Ishikawa (cell line): ENCODE measurements at regions not wholly inside any gene's neighbourhood (a gene's known extent, or its start where the extent isn't known, plus 50 kb on each side); places are given as distances from the start of the nearest gene placed in this dataset.

Experiments
- CEBPB ChIP-seq: IDR thresholded peaks from 2 replicates; pipeline ENCODE4 v1.6.1; 2012
- CREB1 ChIP-seq: IDR thresholded peaks from 2 replicates; pipeline ENCODE4 v1.6.1; 2012; ENCODE audit warnings: low read depth
- EGR1 ChIP-seq: IDR thresholded peaks from 2 replicates; pipeline ENCODE4 v1.6.1; 2012
- EP300 ChIP-seq: IDR thresholded peaks from 2 replicates; pipeline ENCODE4 v1.6.1; 2012; ENCODE audit warnings: borderline replicate concordance
- FOXM1 ChIP-seq: IDR thresholded peaks from 2 replicates; pipeline ENCODE4 v1.6.1; 2012; ENCODE audit warnings: low read depth, borderline replicate concordance
- NFIC ChIP-seq: IDR thresholded peaks from 2 replicates; pipeline ENCODE4 v1.6.1; 2012
- RAD21 ChIP-seq: IDR thresholded peaks from 2 replicates; pipeline ENCODE4 v1.6.1; 2012; ENCODE audit warnings: low read depth
- TAF1 ChIP-seq: IDR thresholded peaks from 2 replicates; pipeline ENCODE4 v1.6.1; 2012; ENCODE audit warnings: low read depth, mild to moderate bottlenecking
- TCF12 ChIP-seq: IDR thresholded peaks from 2 replicates; pipeline ENCODE4 v1.6.1; 2012; ENCODE audit warnings: low read depth
- TEAD4 ChIP-seq: IDR thresholded peaks from 2 replicates; pipeline ENCODE4 v1.6.1; 2012
- YY1 ChIP-seq: IDR thresholded peaks from 2 replicates; pipeline ENCODE4 v1.6.1; 2012; ENCODE audit warnings: low read depth
- ZBTB7A ChIP-seq: IDR thresholded peaks from 2 replicates; pipeline ENCODE4 v1.6.1; 2012; ENCODE audit warnings: low read depth
- TF ChIP-seq, protein P1 (sequence below): IDR thresholded peaks from 2 replicates; pipeline ENCODE4 v1.6.1; 2012
- TF ChIP-seq, protein P2 (sequence below): IDR thresholded peaks from 2 replicates; pipeline ENCODE4 v1.6.1; 2012
- TF ChIP-seq, protein P3 (sequence below): IDR thresholded peaks from 2 replicates; pipeline ENCODE4 v1.6.1; 2012; ENCODE audit warnings: low read depth, mild to moderate bottlenecking

DNA sequence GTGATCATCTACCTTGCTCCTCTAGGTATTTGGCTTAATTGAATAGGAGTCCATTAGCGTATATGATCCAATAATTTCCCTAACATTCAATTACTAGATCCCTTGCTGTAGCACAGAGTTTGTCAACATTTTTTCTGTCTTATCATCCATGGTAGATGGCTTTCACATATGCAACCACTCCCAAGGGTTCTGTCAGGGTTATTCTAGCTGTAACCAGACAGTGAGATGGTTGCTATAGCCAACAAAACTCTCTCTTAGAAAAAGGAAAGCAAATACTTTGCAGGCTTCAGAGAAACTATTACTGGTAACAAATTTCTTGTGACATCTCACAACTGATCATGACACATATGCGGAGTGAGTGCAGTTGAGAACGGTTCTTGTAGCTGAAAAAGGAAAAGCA lies 96.2 kb upstream of the EFNA5 start:
- TF ChIP-seq EP300, result no peak
- TF ChIP-seq, protein P1, sequence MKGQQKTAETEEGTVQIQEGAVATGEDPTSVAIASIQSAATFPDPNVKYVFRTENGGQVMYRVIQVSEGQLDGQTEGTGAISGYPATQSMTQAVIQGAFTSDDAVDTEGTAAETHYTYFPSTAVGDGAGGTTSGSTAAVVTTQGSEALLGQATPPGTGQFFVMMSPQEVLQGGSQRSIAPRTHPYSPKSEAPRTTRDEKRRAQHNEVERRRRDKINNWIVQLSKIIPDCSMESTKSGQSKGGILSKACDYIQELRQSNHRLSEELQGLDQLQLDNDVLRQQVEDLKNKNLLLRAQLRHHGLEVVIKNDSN, result no peak
- TF ChIP-seq, protein P2, sequence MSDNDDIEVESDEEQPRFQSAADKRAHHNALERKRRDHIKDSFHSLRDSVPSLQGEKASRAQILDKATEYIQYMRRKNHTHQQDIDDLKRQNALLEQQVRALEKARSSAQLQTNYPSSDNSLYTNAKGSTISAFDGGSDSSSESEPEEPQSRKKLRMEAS, result no peak
- no peak for TF ChIP-seq NFIC
- no peak for TF ChIP-seq EGR1
- no peak for TF ChIP-seq YY1
- TF ChIP-seq TCF12, result no peak
- no peak for TF ChIP-seq FOXM1
- no peak for TF ChIP-seq RAD21
- TF ChIP-seq ZBTB7A, result no peak

DNA sequence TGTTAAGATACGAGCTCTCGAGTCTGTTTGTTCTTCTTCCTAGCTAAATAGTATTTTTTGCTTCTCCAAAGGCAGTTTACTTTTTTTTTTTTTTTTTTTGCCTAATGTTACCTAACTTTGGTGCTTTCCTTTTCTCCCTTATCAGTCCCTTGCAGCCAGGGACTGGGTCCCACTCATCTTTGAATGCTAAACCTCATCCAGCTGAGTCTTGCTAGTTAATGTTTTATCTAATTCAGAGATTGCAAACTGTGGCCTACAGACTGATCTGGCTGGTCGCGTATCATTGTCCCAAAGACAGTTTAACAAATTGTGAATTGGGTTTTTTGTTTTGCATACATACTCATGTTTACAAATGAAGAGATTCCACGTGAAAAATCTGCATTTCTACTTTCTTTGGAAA lies 95.7 kb upstream of the EFNA5 start:
- TF ChIP-seq, protein P2, result no peak
- TF ChIP-seq ZBTB7A, result no peak
- no peak for TF ChIP-seq EGR1
- no peak for TF ChIP-seq RAD21
- TF ChIP-seq CREB1, result no peak
- TF ChIP-seq, protein P1, result no peak
- TF ChIP-seq FOXM1, result no peak
- TF ChIP-seq, protein P3, sequence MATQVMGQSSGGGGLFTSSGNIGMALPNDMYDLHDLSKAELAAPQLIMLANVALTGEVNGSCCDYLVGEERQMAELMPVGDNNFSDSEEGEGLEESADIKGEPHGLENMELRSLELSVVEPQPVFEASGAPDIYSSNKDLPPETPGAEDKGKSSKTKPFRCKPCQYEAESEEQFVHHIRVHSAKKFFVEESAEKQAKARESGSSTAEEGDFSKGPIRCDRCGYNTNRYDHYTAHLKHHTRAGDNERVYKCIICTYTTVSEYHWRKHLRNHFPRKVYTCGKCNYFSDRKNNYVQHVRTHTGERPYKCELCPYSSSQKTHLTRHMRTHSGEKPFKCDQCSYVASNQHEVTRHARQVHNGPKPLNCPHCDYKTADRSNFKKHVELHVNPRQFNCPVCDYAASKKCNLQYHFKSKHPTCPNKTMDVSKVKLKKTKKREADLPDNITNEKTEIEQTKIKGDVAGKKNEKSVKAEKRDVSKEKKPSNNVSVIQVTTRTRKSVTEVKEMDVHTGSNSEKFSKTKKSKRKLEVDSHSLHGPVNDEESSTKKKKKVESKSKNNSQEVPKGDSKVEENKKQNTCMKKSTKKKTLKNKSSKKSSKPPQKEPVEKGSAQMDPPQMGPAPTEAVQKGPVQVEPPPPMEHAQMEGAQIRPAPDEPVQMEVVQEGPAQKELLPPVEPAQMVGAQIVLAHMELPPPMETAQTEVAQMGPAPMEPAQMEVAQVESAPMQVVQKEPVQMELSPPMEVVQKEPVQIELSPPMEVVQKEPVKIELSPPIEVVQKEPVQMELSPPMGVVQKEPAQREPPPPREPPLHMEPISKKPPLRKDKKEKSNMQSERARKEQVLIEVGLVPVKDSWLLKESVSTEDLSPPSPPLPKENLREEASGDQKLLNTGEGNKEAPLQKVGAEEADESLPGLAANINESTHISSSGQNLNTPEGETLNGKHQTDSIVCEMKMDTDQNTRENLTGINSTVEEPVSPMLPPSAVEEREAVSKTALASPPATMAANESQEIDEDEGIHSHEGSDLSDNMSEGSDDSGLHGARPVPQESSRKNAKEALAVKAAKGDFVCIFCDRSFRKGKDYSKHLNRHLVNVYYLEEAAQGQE, result no peak
- no peak for TF ChIP-seq TEAD4
- no peak for TF ChIP-seq CEBPB
- TF ChIP-seq YY1, result no peak
- TF ChIP-seq TAF1, result no peak
- no peak for TF ChIP-seq NFIC
- no peak for TF ChIP-seq EP300
- TF ChIP-seq TCF12, result no peak

DNA sequence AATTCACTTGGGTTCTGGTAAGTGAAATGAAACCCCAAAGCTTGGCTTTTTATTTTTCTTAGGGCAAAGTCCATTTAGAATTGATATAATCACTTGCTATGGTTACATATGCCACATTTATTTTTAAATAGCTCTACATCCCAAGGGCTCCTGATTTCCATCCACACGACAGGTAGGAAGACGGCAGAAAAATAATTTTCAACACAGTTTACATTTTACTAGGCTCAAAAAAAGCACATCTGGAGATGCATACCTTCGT lies 95.0 kb upstream of the EFNA5 start:
- TF ChIP-seq, protein P3, result no peak
- TF ChIP-seq, protein P2, result no peak
- TF ChIP-seq TCF12 (no peak), NFIC (no peak), TAF1 (no peak), FOXM1 (no peak), EP300 (no peak), CREB1 (no peak), TEAD4 (no peak), CEBPB (no peak), EGR1 (no peak), ZBTB7A (no peak), YY1 (no peak), RAD21 (no peak)
- TF ChIP-seq, protein P1, result no peak

DNA sequence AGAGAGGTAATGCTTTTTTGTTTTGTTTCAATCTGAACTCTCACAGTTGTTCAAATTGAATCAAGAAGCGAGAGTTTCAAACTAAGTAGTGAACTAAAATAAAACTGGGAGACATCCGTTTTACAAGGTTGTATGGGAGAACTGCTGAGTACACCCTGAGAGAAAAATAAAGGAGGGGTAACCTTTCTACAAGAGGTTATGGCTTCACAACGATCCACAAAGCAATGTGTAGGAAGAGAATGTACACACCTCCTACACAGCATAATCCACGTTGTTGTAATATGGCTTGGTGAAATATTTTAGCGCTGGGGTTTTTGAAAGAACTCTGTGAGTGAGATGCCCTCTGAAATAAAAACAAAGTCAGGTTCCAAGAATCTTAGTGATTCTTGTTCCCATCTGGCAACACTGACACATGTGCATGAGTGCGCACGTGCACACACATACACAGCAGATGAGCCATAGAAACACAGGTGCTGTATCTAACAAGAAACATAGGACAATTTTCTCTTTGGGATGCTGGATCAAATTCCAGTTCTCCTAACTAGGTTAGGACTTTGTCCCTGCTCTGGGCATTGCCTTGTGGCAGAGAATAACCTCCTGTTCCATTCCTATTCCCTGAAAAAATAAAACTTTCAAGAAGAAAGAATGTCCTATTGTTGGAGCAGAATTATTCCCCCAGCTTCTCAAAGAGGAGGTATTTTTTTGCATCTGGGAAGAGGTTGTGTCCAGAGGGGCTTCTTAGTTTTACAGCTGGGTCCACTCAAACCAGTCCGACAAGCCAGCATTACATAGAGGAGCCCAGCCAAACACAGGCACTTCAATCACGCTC lies 94.5 kb upstream of the EFNA5 start:
- no peak for TF ChIP-seq YY1
- no peak for TF ChIP-seq NFIC
- no peak for TF ChIP-seq TAF1
- no peak for TF ChIP-seq ZBTB7A
- no peak for TF ChIP-seq TCF12
- TF ChIP-seq EP300, result no peak
- no peak for TF ChIP-seq EGR1
- no peak for TF ChIP-seq CREB1

DNA sequence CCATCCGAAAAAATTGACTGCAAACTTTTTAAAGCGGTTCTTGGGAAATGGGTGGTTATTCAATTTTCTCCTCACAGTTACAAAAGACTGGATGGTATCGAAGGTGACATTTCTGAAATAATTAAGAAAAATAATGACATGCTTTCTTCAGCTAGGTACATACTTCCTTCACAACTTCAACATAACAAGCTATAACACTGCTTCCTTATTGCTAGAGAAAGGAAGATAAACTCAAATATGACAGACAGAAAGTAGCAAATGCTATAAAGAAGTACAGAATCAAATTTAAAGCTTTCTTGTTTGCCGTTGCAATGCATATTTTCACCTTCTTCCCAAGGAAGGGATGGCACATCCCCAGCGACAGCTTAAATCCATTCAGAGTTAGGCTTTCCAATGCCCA lies 93.5 kb upstream of the EFNA5 start:
- TF ChIP-seq RAD21, result no peak
- TF ChIP-seq TCF12, result no peak
- no peak for TF ChIP-seq NFIC
- no peak for TF ChIP-seq EP300
- TF ChIP-seq, protein P1, result no peak
- no peak for TF ChIP-seq YY1
- TF ChIP-seq, protein P2, result no peak
- no peak for TF ChIP-seq CEBPB
- TF ChIP-seq CREB1, result no peak
- no peak for TF ChIP-seq TEAD4
- no peak for TF ChIP-seq EGR1
- no peak for TF ChIP-seq TAF1
- no peak for TF ChIP-seq FOXM1
- TF ChIP-seq, protein P3, result no peak
